Heart left ventricle (tissue), 13 donors: ENCODE measurements at regions not wholly inside any gene's neighbourhood (a gene's known extent, or its start where the extent isn't known, plus 50 kb on each side); places are given as distances from the start of the nearest gene placed in this dataset.

Source experiments
- CTCF ChIP-seq, 12 donors: fragments of 200-600 bp; sonication (generic) in 4 of 12; IDR thresholded peaks; one replicate each; pipeline versions ENCODE4 v1.5.0 to v1.8.0; 2018 to 2022; ENCODE audit warnings: antibody characterized with exemption in 12 of 12, mild to moderate bottlenecking in 5 of 12
- POLR2A ChIP-seq, 2 donors: fragments of 450-650 bp; IDR thresholded peaks; one replicate each; pipeline ENCODE4 v1.6.1; 2017; ENCODE audit warnings: antibody characterized with exemption in 2 of 2, mild to moderate bottlenecking in 2 of 2, moderate library complexity in 2 of 2
- donor health status: ischemic (EF 13 %, LVEDD 7.1; RV severe dilation, severe dysfunction).
- donor health status: DM: no; HTN: yes; CAD: no.
- donor health status: DM: no; HTN: no; CAD: no.
- donor health status: ischemic (EF 25% LVEDD 6.9; RV normal size, moderate dysfunction).
- donor health status: ischemic (EF 25% LVEDD 5.7; RV mildly dilated, moderate dysfunction).
- donor health status: ischemic (EF 35%, LVEDD 5.7; RV mildly dilated, moderate dysfunction).
- donor health status: nonischemic (EF 11% LVEDD 7.7; RV severe dilation, severe dysfunction).
- donor health status: DM: yes; HTN: yes; CAD: no.
- donor health status: PGD.
- donor health status: ischemic (EF 29% LVEDD 5.4; RV normal size, mild dysfunction).
- donor health status: nonischemic (EF 23%, LVEDD 6.1; RV moderate dilation, normal function).

- no peak for TF ChIP-seq CTCF (IDR thresholded peaks at IDR 0.05)
- no peak for TF ChIP-seq POLR2A (IDR thresholded peaks at IDR 0.05)
These were observed 197.0 kb downstream of the TRIM27 start for GRCh38 chr6:28726569-28727309.
